GM21526 (cell line): ENCODE measurements at regions not wholly inside any gene's neighbourhood (a gene's known extent, or its start where the extent isn't known, plus 50 kb on each side); places are given as distances from the start of the nearest gene placed in this dataset.

Experiments used
- ATAC-seq: cut with Tn5 transposase; IDR thresholded peaks from one replicate; pipeline ENCODE4 v1.9.1; 2021; ENCODE audit warnings: moderate library complexity; ENCODE audit not compliant: unreplicated experiment, low FRiP score

- ATAC-seq, result no peak
These were observed 114.9 kb upstream of the ANKRD1 start for GRCh38 chr10:91035650-91036292.

- no peak for ATAC-seq
These were observed 116.0 kb upstream of the ANKRD1 start for GRCh38 chr10:91036807-91037411.

GRCh38 chr10:91038971-91039370 is 118.1 kb upstream of the ANKRD1 start:
- ATAC-seq, result no peak

GRCh38 chr10:91040343-91040742 is 119.5 kb upstream of the ANKRD1 start:
- ATAC-seq, result no peak

- no peak for ATAC-seq
These were observed 121.2 kb upstream of the ANKRD1 start for GRCh38 chr10:91042069-91042468.

GRCh38 chr10:91043173-91043910 is 122.5 kb upstream of the ANKRD1 start:
- ATAC-seq, result no peak

- no peak for ATAC-seq
These were observed 126.0 kb upstream of the ANKRD1 start for GRCh38 chr10:91046869-91047268.

GRCh38 chr10:91048380-91048779 is 127.5 kb upstream of the ANKRD1 start:
- ATAC-seq, result no peak

GRCh38 chr10:91049296-91049987 is 128.6 kb upstream of the ANKRD1 start:
- ATAC-seq, result no peak

- ATAC-seq, result no peak
These were observed 129.1 kb upstream of the ANKRD1 start for GRCh38 chr10:91049988-91050360.

- no peak for ATAC-seq
These were observed 129.6 kb upstream of the ANKRD1 start for GRCh38 chr10:91050371-91051034.

GRCh38 chr10:91051829-91052228 is 130.9 kb upstream of the ANKRD1 start:
- ATAC-seq, result no peak

- ATAC-seq, result no peak
These were observed 133.4 kb upstream of the ANKRD1 start for GRCh38 chr10:91054325-91054724.

- no peak for ATAC-seq
These were observed 140.3 kb upstream of the ANKRD1 start for GRCh38 chr10:91061187-91061586.

GRCh38 chr10:91061608-91062007 is 140.7 kb upstream of the ANKRD1 start:
- no peak for ATAC-seq

GRCh38 chr10:91062091-91062490 is 141.2 kb upstream of the ANKRD1 start:
- ATAC-seq, result no peak

- ATAC-seq, result no peak
These were observed 148.7 kb upstream of the PCGF5 start for GRCh38 chr10:91071786-91072185.

GRCh38 chr10:91073286-91073979 is 147.0 kb upstream of the PCGF5 start:
- ATAC-seq, result no peak

- no peak for ATAC-seq
These were observed 143.4 kb upstream of the PCGF5 start for GRCh38 chr10:91076991-91077548.

GRCh38 chr10:91077549-91078071 is 142.9 kb upstream of the PCGF5 start:
- ATAC-seq, result no peak
